PC-3 (cell line): ENCODE measurements at regions not wholly inside any gene's neighbourhood (a gene's known extent, or its start where the extent isn't known, plus 50 kb on each side); places are given as distances from the start of the nearest gene placed in this dataset.
A peak's percentile ranks its signal among the peaks of the same experiment; 100 is the strongest.

Source experiments
- ATAC-seq: fragments of 200-7000 bp; cut with Tn5 transposase; 2 replicates; pipeline ENCODE4 v1.9.1; 2020; ENCODE audit warnings: mild to moderate bottlenecking, moderate library complexity
- BruUV-seq: library from RNA; stranded (reverse); fragments of 400-500 nt; replicated peaks from 2 replicates; lab custom pipeline; 2021; lab: Mats Ljungman, UMichigan
- CTCF ChIA-PET: fragments of 300-600 bp; sonication (Branson Sonifier 250); formaldehyde crosslinking; loops from one replicate; lab custom pipeline; 2022; ENCODE audit warnings: antibody characterized with exemption; lab: Charles Lee
- POLR2A ChIA-PET: fragments of 300-600 bp; sonication (Branson Sonifier 250); formaldehyde crosslinking; loops from one replicate; lab custom pipeline; 2022; ENCODE audit warnings: antibody characterized with exemption; ENCODE audit not compliant: unreplicated experiment; lab: Charles Lee
- DNase-seq: peaks from one replicate; pipeline ENCODE4 v3.0.0-alpha.2; 2015
- H2AFZ ChIP-seq: fragments of 300-600 bp; sonication (generic); 2 replicates; pipeline ENCODE4 v1.6.0; 2016; ENCODE audit warnings: antibody characterized with exemption, low read length
- H3F3A ChIP-seq: fragments of 300-600 bp; sonication (generic); one replicate; pipeline ENCODE4 v1.6.0; 2017; ENCODE audit warnings: antibody characterized with exemption, low read length, control low read depth, mild to moderate bottlenecking; ENCODE audit not compliant: unreplicated experiment
- H3K27ac ChIP-seq: fragments of 300-600 bp; sonication (generic); 2 replicates; pipeline ENCODE4 v1.5.1; 2016; ENCODE audit warnings: mild to moderate bottlenecking, low read length
- H3K27me3 ChIP-seq: fragments of 300-600 bp; sonication (generic); 2 replicates; pipeline ENCODE4 v1.6.1; 2016; ENCODE audit warnings: low read length, mixed read lengths
- H3K36me3 ChIP-seq: fragments of 300-600 bp; sonication (generic); 2 replicates; pipeline ENCODE4 v1.6.1; 2016; ENCODE audit warnings: low read depth, mixed run types, low read length, mixed read lengths
- H3K4me1 ChIP-seq: fragments of 300-600 bp; sonication (generic); 2 replicates; pipeline ENCODE4 v1.5.1; 2016; ENCODE audit warnings: low read length; ENCODE audit not compliant: insufficient read depth
- H3K4me2 ChIP-seq: fragments of 300-600 bp; sonication (generic); 2 replicates; pipeline ENCODE4 v1.6.0; 2016; ENCODE audit warnings: low read length
- H3K4me3 ChIP-seq: fragments of 300-600 bp; sonication (generic); 2 replicates; pipeline ENCODE4 v1.5.1; 2016; ENCODE audit warnings: mild to moderate bottlenecking, low read length, mixed read lengths
- H3K79me2 ChIP-seq: fragments of 300-600 bp; sonication (generic); 2 replicates; pipeline ENCODE4 v1.6.1; 2017; ENCODE audit warnings: low read length, mixed read lengths
- H3K9ac ChIP-seq: fragments of 300-600 bp; sonication (generic); 2 replicates; pipeline ENCODE4 v1.6.0; 2016; ENCODE audit warnings: mild to moderate bottlenecking, low read length
- H3K9me2 ChIP-seq: fragments of 300-600 bp; sonication (generic); replicated peaks from 2 replicates; pipeline ENCODE4 v1.6.1; 2016; ENCODE audit warnings: mixed run types, low read length, mixed read lengths
- H3K9me3 ChIP-seq: fragments of 300-600 bp; sonication (generic); 2 replicates; pipeline ENCODE4 v1.6.1; 2016; ENCODE audit warnings: low read length, mixed read lengths
- H4K20me1 ChIP-seq: fragments of 300-600 bp; sonication (generic); 2 replicates; pipeline ENCODE4 v1.6.1; 2016; ENCODE audit warnings: low read length, mixed read lengths
- CTCF ChIP-seq: fragments of 300-600 bp; sonication (generic); conservative IDR thresholded peaks from 2 replicates; pipeline ENCODE4 v1.5.1; 2017; ENCODE audit warnings: antibody characterized with exemption, low read depth, mild to moderate bottlenecking, low read length
- EZH2 ChIP-seq: fragments of 300-600 bp; sonication (generic); IDR thresholded peaks from one replicate; pipeline ENCODE4 v1.6.1; 2017; ENCODE audit warnings: antibody characterized with exemption, mild to moderate bottlenecking, low read length; ENCODE audit not compliant: unreplicated experiment
- EZH2phosphoT487 ChIP-seq: fragments of 300-600 bp; sonication (generic); IDR thresholded peaks from 2 replicates; pipeline ENCODE4 v1.6.1; 2018; ENCODE audit warnings: mild to moderate bottlenecking, antibody characterized with exemption, low read length, borderline replicate concordance
- intact Hi-C: fragments of 100-400 bp; cut with micrococcal nuclease; formaldehyde crosslinking; loops from 2 replicates; pipeline ENCODE4 v1.9.0; 2023

GRCh38 chr3:151976211-151977050 lies 103.0 kb downstream of the SUCNR1 start:
- BruUV-seq: no TSS peak
- H3K4me1 ChIP-seq: peaks cover 58% of the 10 kb centered on the region
- H3K27me3 ChIP-seq: no peaks in the 10 kb centered on the region
- peak; percentile 94 for ATAC-seq
- peak overlapping the region; percentile 14; the same call in 1 of the 2 replicates for H3K9ac ChIP-seq
- ChIA-PET POLR2A (interaction anchor here (0.5 to 0.7 kb wide), 2 partner anchors 49 to 1563 kb away, joined by 6 to 13 read pairs; no protein-coding TSS in a partner anchor), CTCF (interaction anchor here (1.2 kb wide), 1 partner anchor 50 kb away, joined by 9 read pairs; no protein-coding TSS in a partner anchor)
- no peaks in the 10 kb centered on the region for H3K9me3 ChIP-seq
- no peaks in the 10 kb centered on the region for H3F3A ChIP-seq
- no peak overlapping the region for H2AFZ ChIP-seq
- H3K27ac ChIP-seq: peak overlapping the region; percentile 88
- H3K9me2 ChIP-seq: no peaks in the 10 kb centered on the region
- intact Hi-C loops: loop anchor here (1.0 to 5.0 kb wide), 5 partner anchors 46 to 542 kb away; partner anchors contain the start of gene MBNL1
- no peaks in the 10 kb centered on the region for H4K20me1 ChIP-seq
- H3K79me2 ChIP-seq: no peaks in the 10 kb centered on the region
- peak; percentile 98 for DNase-seq
- peak overlapping the region; percentile 30; the same call in 1 of the 2 replicates for H3K4me3 ChIP-seq
- peak overlapping the region; percentile 70 for H3K4me2 ChIP-seq
- H3K36me3 ChIP-seq: no peaks in the 10 kb centered on the region
- TF ChIP-seq EZH2 (no peak), CTCF (no peak; the same call in 1 of the 2 replicates), EZH2phosphoT487 (no peak)

GRCh38 chr3:151979906-151980305 lies 106.5 kb downstream of the SUCNR1 start:
- ATAC-seq: no peak
- H3F3A ChIP-seq: no peaks in the 10 kb centered on the region
- H3K4me3 ChIP-seq: no peak overlapping the region
- H3K9me3 ChIP-seq: no peaks in the 10 kb centered on the region
- no peaks in the 10 kb centered on the region for H3K27me3 ChIP-seq
- no peak overlapping the region for H3K9ac ChIP-seq
- intact Hi-C loops: loop anchor here (5.0 kb wide), 1 partner anchor 287 kb away; the partner anchor contains the start of gene MBNL1
- H3K9me2 ChIP-seq: no peaks in the 10 kb centered on the region
- peaks cover 24% of the 10 kb centered on the region for H3K4me1 ChIP-seq
- BruUV-seq: no TSS peak
- ChIA-PET POLR2A (interaction anchor here (0.7 kb wide), 1 partner anchor 29 kb away, joined by 4 read pairs; no protein-coding TSS in a partner anchor), CTCF (no interaction called here)
- no peaks in the 10 kb centered on the region for H4K20me1 ChIP-seq
- no peak for DNase-seq
- H2AFZ ChIP-seq: no peak overlapping the region
- no peak overlapping the region for H3K27ac ChIP-seq
- H3K79me2 ChIP-seq: no peaks in the 10 kb centered on the region
- H3K4me2 ChIP-seq: no peak overlapping the region
- TF ChIP-seq CTCF (no peak), EZH2 (no peak), EZH2phosphoT487 (no peak)
- no peaks in the 10 kb centered on the region for H3K36me3 ChIP-seq

GRCh38 chr3:151983538-151983937 lies 110.1 kb downstream of the SUCNR1 start:
- TF ChIP-seq CTCF (no peak), EZH2phosphoT487 (no peak), EZH2 (no peak)
- no peaks in the 10 kb centered on the region for H3K36me3 ChIP-seq
- no peaks in the 10 kb centered on the region for H3K9me3 ChIP-seq
- no peaks in the 10 kb centered on the region for H3K27me3 ChIP-seq
- H4K20me1 ChIP-seq: no peaks in the 10 kb centered on the region
- no peak overlapping the region for H2AFZ ChIP-seq
- H3K4me2 ChIP-seq: no peak overlapping the region
- POLR2A ChIA-PET: no interaction called here
- no peaks in the 10 kb centered on the region for H3K4me1 ChIP-seq
- no peak overlapping the region for H3K9ac ChIP-seq
- no peaks in the 10 kb centered on the region for H3K9me2 ChIP-seq
- ATAC-seq (no peak), DNase-seq (no peak)
- CTCF ChIA-PET: no interaction called here
- H3F3A ChIP-seq: no peaks in the 10 kb centered on the region
- H3K27ac ChIP-seq: no peak overlapping the region
- no TSS peak for BruUV-seq
- H3K4me3 ChIP-seq: no peak overlapping the region
- no peaks in the 10 kb centered on the region for H3K79me2 ChIP-seq
- intact Hi-C loops: no loop called here
